GM12873 (cell line): ENCODE measurements at regions not wholly inside any gene's neighbourhood (a gene's known extent, or its start where the extent isn't known, plus 50 kb on each side); places are given as distances from the start of the nearest gene placed in this dataset.

ENCODE experiments used
- TF ChIP-seq, protein P1 (sequence below): IDR thresholded peaks from 2 replicates; pipeline ENCODE4 v1.5.1; 2012; ENCODE audit warnings: low read depth, mild to moderate bottlenecking, moderate library complexity, low read length, control low read depth; ENCODE audit not compliant: insufficient read depth; ENCODE audit errors: missing control alignments

GRCh38 chr3:72460205-72461174 lies 387.8 kb downstream of the SHQ1 start:
- TF ChIP-seq, protein P1, sequence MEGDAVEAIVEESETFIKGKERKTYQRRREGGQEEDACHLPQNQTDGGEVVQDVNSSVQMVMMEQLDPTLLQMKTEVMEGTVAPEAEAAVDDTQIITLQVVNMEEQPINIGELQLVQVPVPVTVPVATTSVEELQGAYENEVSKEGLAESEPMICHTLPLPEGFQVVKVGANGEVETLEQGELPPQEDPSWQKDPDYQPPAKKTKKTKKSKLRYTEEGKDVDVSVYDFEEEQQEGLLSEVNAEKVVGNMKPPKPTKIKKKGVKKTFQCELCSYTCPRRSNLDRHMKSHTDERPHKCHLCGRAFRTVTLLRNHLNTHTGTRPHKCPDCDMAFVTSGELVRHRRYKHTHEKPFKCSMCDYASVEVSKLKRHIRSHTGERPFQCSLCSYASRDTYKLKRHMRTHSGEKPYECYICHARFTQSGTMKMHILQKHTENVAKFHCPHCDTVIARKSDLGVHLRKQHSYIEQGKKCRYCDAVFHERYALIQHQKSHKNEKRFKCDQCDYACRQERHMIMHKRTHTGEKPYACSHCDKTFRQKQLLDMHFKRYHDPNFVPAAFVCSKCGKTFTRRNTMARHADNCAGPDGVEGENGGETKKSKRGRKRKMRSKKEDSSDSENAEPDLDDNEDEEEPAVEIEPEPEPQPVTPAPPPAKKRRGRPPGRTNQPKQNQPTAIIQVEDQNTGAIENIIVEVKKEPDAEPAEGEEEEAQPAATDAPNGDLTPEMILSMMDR = no peak

- TF ChIP-seq, protein P1 = no peak
Observed at GRCh38 chr3:72459588-72459987, 388.7 kb downstream of the SHQ1 start.

GRCh38 chr3:72458375-72458774 lies 389.9 kb downstream of the SHQ1 start:
- TF ChIP-seq, protein P1 = no peak

- TF ChIP-seq, protein P1 = no peak
Observed at GRCh38 chr3:72454441-72454840, 393.8 kb downstream of the SHQ1 start.

GRCh38 chr3:72453706-72454105 lies 394.5 kb downstream of the SHQ1 start:
- TF ChIP-seq, protein P1 = no peak

- TF ChIP-seq, protein P1 = no peak
Observed at GRCh38 chr3:72452745-72453144, 395.5 kb downstream of the SHQ1 start.

- TF ChIP-seq, protein P1 = no peak
Observed at GRCh38 chr3:72451841-72452240, 396.4 kb downstream of the SHQ1 start.
